Stimulated activated CD4-positive, alpha-beta T cell treated with anti-CD3 and anti-CD28 coated beads, TNF-alpha, amount 100 ng/mL, for 4 hours (primary cell): ENCODE measurements at regions not wholly inside any gene's neighbourhood (a gene's known extent, or its start where the extent isn't known, plus 50 kb on each side); places are given as distances from the start of the nearest gene placed in this dataset.

Source experiments
- DNase-seq, 3 experiments: peaks; one replicate each; pipeline ENCODE4 v3.0.0-alpha.2; 2020; ENCODE audit warnings: low read depth in 3 of 3

GRCh38 chr7:25777969-25778708, 373.9 kb upstream of the NFE2L3 start:
- DNase-seq = no peak

- DNase-seq = no peak
Measured at GRCh38 chr7:25779002-25779546, 372.9 kb upstream of the NFE2L3 start.

GRCh38 chr7:25780904-25781303, 371.1 kb upstream of the NFE2L3 start:
- DNase-seq = no peak

GRCh38 chr7:25781704-25782103, 370.3 kb upstream of the NFE2L3 start:
- DNase-seq = no peak

GRCh38 chr7:25786936-25787335, 365.1 kb upstream of the NFE2L3 start:
- DNase-seq = no peak

- DNase-seq = no peak
Measured at GRCh38 chr7:25787336-25787735, 364.7 kb upstream of the NFE2L3 start.

GRCh38 chr7:25788371-25788770, 363.6 kb upstream of the NFE2L3 start:
- no peak for DNase-seq

- DNase-seq = no peak
Measured at GRCh38 chr7:25788961-25789620, 362.9 kb upstream of the NFE2L3 start.

- DNase-seq = no peak
Measured at GRCh38 chr7:25789701-25790640, 362.0 kb upstream of the NFE2L3 start.

- no peak for DNase-seq
Measured at GRCh38 chr7:25790963-25791362, 361.0 kb upstream of the NFE2L3 start.

GRCh38 chr7:25792586-25792985, 359.4 kb upstream of the NFE2L3 start:
- no peak for DNase-seq

- DNase-seq = no peak
Measured at GRCh38 chr7:25795824-25796235, 356.2 kb upstream of the NFE2L3 start.

- no peak for DNase-seq
Measured at GRCh38 chr7:25798344-25798743, 353.7 kb upstream of the NFE2L3 start.

GRCh38 chr7:25801214-25801613, 350.8 kb upstream of the NFE2L3 start:
- no peak for DNase-seq

GRCh38 chr7:25802057-25802456, 349.9 kb upstream of the NFE2L3 start:
- no peak for DNase-seq

- DNase-seq = no peak
Measured at GRCh38 chr7:25802473-25802872, 349.5 kb upstream of the NFE2L3 start.

GRCh38 chr7:25803117-25803887, 348.7 kb upstream of the NFE2L3 start:
- DNase-seq = no peak

GRCh38 chr7:25804154-25804553, 347.8 kb upstream of the NFE2L3 start:
- no peak for DNase-seq

GRCh38 chr7:25805027-25805687, 346.8 kb upstream of the NFE2L3 start:
- DNase-seq = no peak

- DNase-seq = no peak
Measured at GRCh38 chr7:25807086-25807611, 344.8 kb upstream of the NFE2L3 start.
